ENCODE measurements at regions not wholly inside any gene's neighbourhood (a gene's known extent, or its start where the extent isn't known, plus 50 kb on each side); places are given as distances from the start of the nearest gene placed in this dataset.

DNA sequence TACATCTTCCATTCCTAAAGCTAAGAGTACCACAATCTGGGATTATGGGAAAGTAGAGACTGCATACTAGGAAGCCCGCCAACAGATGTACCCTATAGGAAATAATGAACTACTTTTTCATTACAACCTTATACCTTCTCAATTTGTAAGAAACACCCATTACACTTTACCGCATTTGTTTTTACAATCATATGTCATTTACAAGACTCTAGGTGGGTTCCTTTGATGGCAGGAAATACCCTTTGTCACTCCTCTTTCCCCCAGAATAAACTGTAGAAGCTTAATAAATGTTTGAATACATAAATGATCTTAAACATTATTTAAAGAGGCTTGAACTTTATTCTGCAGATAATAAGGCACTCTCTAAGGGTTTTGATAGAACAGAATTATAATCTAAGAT is 150.1 kb upstream of the TGFBR2 start:
- Histone ChIP-seq H3K27me3 (no peaks in the 10 kb centered on the region), H3K36me3 (no peaks in the 10 kb centered on the region), H3K4me3 (ENCODE audit: low read depth in 1 of 2, low read length in 1 of 2) (no peak overlapping the region), H3K27ac (no peak overlapping the region), H3K9me3 (no peaks in the 10 kb centered on the region), H3K4me1 (ENCODE audit: control insufficient read depth in 1 of 2, insufficient read depth in 1 of 2, low read depth in 1 of 2, low read length in 1 of 2) (no peaks in the 10 kb centered on the region)
- no peak for TF ChIP-seq CTCF (IDR thresholded peaks at IDR 0.05)

GRCh38 chr3:30457081-30457480 is 149.3 kb upstream of the TGFBR2 start:
- no peaks in the 10 kb centered on the region for H3K27me3 ChIP-seq
- no peaks in the 10 kb centered on the region for H3K36me3 ChIP-seq
- no peak overlapping the region for H3K4me3 ChIP-seq (ENCODE audit: low read depth in 1 of 2, low read length in 1 of 2)
- TF ChIP-seq CTCF (IDR thresholded peaks at IDR 0.05), result no peak
- no peaks in the 10 kb centered on the region for H3K9me3 ChIP-seq
- no peaks in the 10 kb centered on the region for H3K4me1 ChIP-seq (ENCODE audit: control insufficient read depth in 1 of 2, insufficient read depth in 1 of 2, low read depth in 1 of 2, low read length in 1 of 2)
- H3K27ac ChIP-seq, result no peak overlapping the region

- no peaks in the 10 kb centered on the region for H3K36me3 ChIP-seq
- H3K27me3 ChIP-seq, result no peaks in the 10 kb centered on the region
- no peak overlapping the region for H3K4me3 ChIP-seq (ENCODE audit: low read depth in 1 of 2, low read length in 1 of 2)
- no peaks in the 10 kb centered on the region for H3K4me1 ChIP-seq (ENCODE audit: control insufficient read depth in 1 of 2, insufficient read depth in 1 of 2, low read depth in 1 of 2, low read length in 1 of 2)
- no peaks in the 10 kb centered on the region for H3K9me3 ChIP-seq
- H3K27ac ChIP-seq, result no peak overlapping the region
- no peak for TF ChIP-seq CTCF (IDR thresholded peaks at IDR 0.05)
These were observed 148.7 kb upstream of the TGFBR2 start for GRCh38 chr3:30457726-30458125.

DNA sequence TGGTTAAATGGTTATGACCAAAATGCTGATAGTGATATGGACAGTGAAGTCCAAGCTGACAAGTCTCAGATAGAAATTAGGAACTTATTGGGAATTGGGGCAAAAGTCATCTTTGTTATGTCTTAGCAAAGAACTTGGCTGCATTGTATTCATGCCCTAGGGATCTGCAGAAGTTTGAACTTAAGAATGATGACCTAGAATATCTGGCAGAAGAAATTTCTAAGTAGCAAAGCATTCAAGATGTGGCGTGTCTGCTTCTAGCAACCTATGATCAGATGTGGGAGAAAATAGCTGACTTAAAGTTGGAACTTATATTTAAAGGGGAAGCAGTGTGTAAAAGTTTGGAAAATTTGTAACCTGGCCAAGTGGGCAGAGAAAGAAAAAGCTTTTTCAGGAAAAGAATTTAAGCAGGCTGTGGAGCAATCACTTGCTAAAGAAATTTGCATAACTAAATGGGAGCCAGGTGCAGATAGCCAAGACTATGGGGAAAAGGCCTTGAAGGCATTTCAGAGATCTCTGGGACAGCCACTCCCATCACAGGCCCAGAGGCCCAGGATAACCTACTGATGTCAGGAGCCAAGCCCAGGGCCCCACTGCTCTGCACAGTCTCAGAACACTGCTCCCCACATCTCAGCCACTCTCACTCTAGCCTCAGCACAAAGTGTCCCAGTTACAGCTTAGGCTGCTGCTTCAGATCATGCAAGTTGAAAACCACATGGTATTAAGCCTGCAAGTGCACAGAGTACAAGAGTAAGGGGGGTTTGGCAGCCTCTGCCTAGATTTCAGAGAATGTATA is 147.8 kb upstream of the TGFBR2 start:
- H3K4me1 ChIP-seq (ENCODE audit: control insufficient read depth in 1 of 2, insufficient read depth in 1 of 2, low read depth in 1 of 2, low read length in 1 of 2), result no peaks in the 10 kb centered on the region
- no peaks in the 10 kb centered on the region for H3K27me3 ChIP-seq
- no peaks in the 10 kb centered on the region for H3K9me3 ChIP-seq
- no peak overlapping the region for H3K27ac ChIP-seq
- H3K4me3 ChIP-seq (ENCODE audit: low read depth in 1 of 2, low read length in 1 of 2), result no peak overlapping the region
- TF ChIP-seq CTCF (IDR thresholded peaks at IDR 0.05), result no peak
- H3K36me3 ChIP-seq, result no peaks in the 10 kb centered on the region

DNA sequence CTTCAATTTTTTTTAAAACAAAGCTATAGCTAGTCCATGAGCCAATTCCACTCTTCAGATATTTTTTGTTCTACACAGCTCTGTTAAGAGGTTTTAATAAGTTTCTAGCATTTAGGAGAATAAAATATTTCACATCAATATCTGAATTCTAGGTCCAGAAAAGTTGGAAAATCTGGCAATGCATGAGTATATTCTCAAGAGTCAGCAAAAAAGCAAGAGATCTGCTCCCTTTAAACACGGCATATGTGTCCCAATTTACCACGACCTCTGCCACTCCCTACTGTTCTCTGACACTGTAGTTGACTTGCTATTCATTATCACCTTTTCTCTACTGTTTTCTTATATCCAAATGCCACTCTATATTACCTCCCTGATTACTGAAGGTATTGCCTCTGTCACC is 145.1 kb upstream of the TGFBR2 start:
- no peaks in the 10 kb centered on the region for H3K4me1 ChIP-seq (ENCODE audit: control insufficient read depth in 1 of 2, insufficient read depth in 1 of 2, low read depth in 1 of 2, low read length in 1 of 2)
- H3K4me3 ChIP-seq (ENCODE audit: low read depth in 1 of 2, low read length in 1 of 2), result no peak overlapping the region
- H3K27ac ChIP-seq, result no peak overlapping the region
- no peak for TF ChIP-seq CTCF (IDR thresholded peaks at IDR 0.05)
- no peaks in the 10 kb centered on the region for H3K9me3 ChIP-seq
- no peaks in the 10 kb centered on the region for H3K27me3 ChIP-seq
- H3K36me3 ChIP-seq, result no peaks in the 10 kb centered on the region
